ENCODE measurements at regions not wholly inside any gene's neighbourhood (a gene's known extent, or its start where the extent isn't known, plus 50 kb on each side); places are given as distances from the start of the nearest gene placed in this dataset.

DNA sequence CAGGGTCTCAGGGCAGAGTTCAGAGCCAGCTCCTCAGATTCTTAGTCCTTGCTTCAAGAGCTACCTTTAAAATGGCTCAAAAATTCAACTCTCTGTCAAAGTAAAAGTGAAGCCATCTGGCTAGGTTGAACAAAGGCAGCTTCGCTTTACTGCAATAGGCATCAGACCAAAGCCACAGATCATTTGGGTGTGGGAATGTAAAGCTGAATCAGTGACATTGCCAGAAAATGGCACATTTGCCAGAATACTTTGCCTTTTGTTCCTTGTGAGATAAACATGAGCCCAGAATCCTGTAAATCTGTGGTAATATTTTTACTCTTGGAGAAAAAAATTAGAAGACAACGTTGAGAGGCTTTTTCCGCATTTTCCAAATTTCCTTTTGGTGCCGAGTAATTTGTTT, 210.5 kb downstream of the PALM2AKAP2 start:
- peaks cover 0 to 7% of the 10 kb centered on the region in 2 donors for H3K9me3 ChIP-seq
- H3K36me3 ChIP-seq: peaks cover 11% of the 10 kb centered on the region
- no peak overlapping the region for H3K27ac ChIP-seq
- TF ChIP-seq, protein P1, sequence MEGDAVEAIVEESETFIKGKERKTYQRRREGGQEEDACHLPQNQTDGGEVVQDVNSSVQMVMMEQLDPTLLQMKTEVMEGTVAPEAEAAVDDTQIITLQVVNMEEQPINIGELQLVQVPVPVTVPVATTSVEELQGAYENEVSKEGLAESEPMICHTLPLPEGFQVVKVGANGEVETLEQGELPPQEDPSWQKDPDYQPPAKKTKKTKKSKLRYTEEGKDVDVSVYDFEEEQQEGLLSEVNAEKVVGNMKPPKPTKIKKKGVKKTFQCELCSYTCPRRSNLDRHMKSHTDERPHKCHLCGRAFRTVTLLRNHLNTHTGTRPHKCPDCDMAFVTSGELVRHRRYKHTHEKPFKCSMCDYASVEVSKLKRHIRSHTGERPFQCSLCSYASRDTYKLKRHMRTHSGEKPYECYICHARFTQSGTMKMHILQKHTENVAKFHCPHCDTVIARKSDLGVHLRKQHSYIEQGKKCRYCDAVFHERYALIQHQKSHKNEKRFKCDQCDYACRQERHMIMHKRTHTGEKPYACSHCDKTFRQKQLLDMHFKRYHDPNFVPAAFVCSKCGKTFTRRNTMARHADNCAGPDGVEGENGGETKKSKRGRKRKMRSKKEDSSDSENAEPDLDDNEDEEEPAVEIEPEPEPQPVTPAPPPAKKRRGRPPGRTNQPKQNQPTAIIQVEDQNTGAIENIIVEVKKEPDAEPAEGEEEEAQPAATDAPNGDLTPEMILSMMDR (IDR thresholded peaks at IDR 0.05): no peak
- DNase-seq (ENCODE audit: low spot score): no peak
- no peaks in the 10 kb centered on the region for H3K27me3 ChIP-seq
- no peak overlapping the region for H3K4me3 ChIP-seq
- H3K4me1 ChIP-seq: peaks cover 0 to 18% of the 10 kb centered on the region in 2 donors

DNA sequence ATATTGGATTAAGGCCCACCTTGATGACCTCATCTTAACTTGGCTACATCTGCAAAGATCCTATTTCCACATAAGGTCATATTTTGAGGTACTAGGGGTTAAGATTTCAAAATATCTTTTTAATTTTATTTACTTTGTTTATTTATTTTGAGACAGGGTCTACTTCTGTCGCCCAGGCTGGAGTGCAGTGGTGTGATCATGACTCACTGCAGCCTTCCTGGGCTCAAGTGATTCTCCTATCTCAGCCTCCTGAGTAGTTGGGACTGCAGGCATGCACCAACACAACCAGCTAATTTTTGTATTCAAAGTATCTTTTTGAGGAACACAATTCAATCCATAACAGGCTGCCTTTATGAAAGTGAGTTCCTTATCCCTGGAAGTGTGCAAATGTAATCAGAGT, 212.3 kb downstream of the PALM2AKAP2 start:
- no peak overlapping the region for H3K27ac ChIP-seq
- TF ChIP-seq, protein P1 (IDR thresholded peaks at IDR 0.05): no peak
- DNase-seq (ENCODE audit: low spot score): no peak

GRCh38 chr9:109993250-109993978, 213.4 kb downstream of the PALM2AKAP2 start:
- no peak overlapping the region for H3K4me3 ChIP-seq
- H3K27me3 ChIP-seq: no peaks in the 10 kb centered on the region
- H3K36me3 ChIP-seq: peaks cover 11% of the 10 kb centered on the region
- no peak overlapping the region for H3K27ac ChIP-seq
- peaks cover 0 to 22% of the 10 kb centered on the region in 2 donors for H3K4me1 ChIP-seq
- no peak for DNase-seq (ENCODE audit: low spot score)
- TF ChIP-seq, protein P1 (IDR thresholded peaks at IDR 0.05): no peak
- H3K9me3 ChIP-seq: no peaks in the 10 kb centered on the region

More for the DNA sequence above, 212.3 kb downstream of the PALM2AKAP2 start:
- no peaks in the 10 kb centered on the region for H3K27me3 ChIP-seq
- H3K9me3 ChIP-seq: peaks cover 0 to 6% of the 10 kb centered on the region in 2 donors
- peaks cover 11% of the 10 kb centered on the region for H3K36me3 ChIP-seq
- peaks cover 0 to 12% of the 10 kb centered on the region in 2 donors for H3K4me1 ChIP-seq
- H3K4me3 ChIP-seq: no peak overlapping the region

- Histone ChIP-seq H3K4me1 (peaks cover 0 to 22% of the 10 kb centered on the region in 2 donors), H3K36me3 (peaks cover 11% of the 10 kb centered on the region), H3K27me3 (no peaks in the 10 kb centered on the region), H3K4me3 (no peak overlapping the region), H3K27ac (no peak overlapping the region), H3K9me3 (no peaks in the 10 kb centered on the region)
- no peak for DNase-seq (ENCODE audit: low spot score)
- TF ChIP-seq, protein P1 (IDR thresholded peaks at IDR 0.05): no peak
Measured at GRCh38 chr9:109994141-109994540, 213.8 kb downstream of the C9orf152 start.

- Histone ChIP-seq H3K4me1 (peaks cover 0 to 22% of the 10 kb centered on the region in 2 donors), H3K4me3 (no peak overlapping the region), H3K9me3 (no peaks in the 10 kb centered on the region), H3K27me3 (no peaks in the 10 kb centered on the region), H3K27ac (peak overlapping the region in 1 of 2 donors; percentile 11), H3K36me3 (peaks cover 15% of the 10 kb centered on the region)
- no peak for DNase-seq (ENCODE audit: low spot score)
- TF ChIP-seq, protein P1 (IDR thresholded peaks at IDR 0.05): no peak
Measured at GRCh38 chr9:109996936-109997580, 210.9 kb downstream of the C9orf152 start.
